MM.1S (cell line): ENCODE measurements at regions not wholly inside any gene's neighbourhood (a gene's known extent, or its start where the extent isn't known, plus 50 kb on each side); places are given as distances from the start of the nearest gene placed in this dataset.

Source experiments
- DNase-seq: peaks from one replicate; pipeline ENCODE4 v3.0.0-alpha.2; 2015
- H2AFZ ChIP-seq: fragments of 300-600 bp; sonication (generic); 2 replicates; pipeline ENCODE4 v1.6.0; 2016; ENCODE audit warnings: antibody characterized with exemption, low read length
- H3F3A ChIP-seq: fragments of 300-600 bp; sonication (generic); 2 replicates; pipeline ENCODE4 v1.6.1; 2016; ENCODE audit warnings: mild to moderate bottlenecking, antibody characterized with exemption, low read length, moderate library complexity, mixed read lengths; ENCODE audit not compliant: insufficient read depth
- H3K27ac ChIP-seq: fragments of 300-600 bp; sonication (generic); 2 replicates; pipeline ENCODE4 v1.5.1; 2016; ENCODE audit warnings: mild to moderate bottlenecking, low read length
- H3K27me3 ChIP-seq: fragments of 300-600 bp; sonication (generic); replicated peaks from 2 replicates; pipeline ENCODE4 v1.6.0; 2016; ENCODE audit warnings: low read length; ENCODE audit not compliant: insufficient read depth
- H3K36me3 ChIP-seq: fragments of 300-600 bp; sonication (generic); replicated peaks from 2 replicates; pipeline ENCODE4 v1.6.1; 2016; ENCODE audit warnings: mild to moderate bottlenecking, low read length, mixed read lengths; ENCODE audit not compliant: insufficient read depth
- H3K4me1 ChIP-seq: fragments of 300-600 bp; sonication (generic); 2 replicates; pipeline ENCODE4 v1.6.1; 2016; ENCODE audit warnings: low read length, mixed read lengths
- H3K4me2 ChIP-seq: fragments of 300-600 bp; sonication (generic); 2 replicates; pipeline ENCODE4 v1.6.0; 2016; ENCODE audit warnings: low read depth, low read length
- H3K4me3 ChIP-seq: fragments of 300-600 bp; sonication (generic); 2 replicates; pipeline ENCODE4 v1.5.1; 2016; ENCODE audit warnings: low read length, mixed read lengths
- H3K79me2 ChIP-seq: fragments of 300-600 bp; sonication (generic); 2 replicates; pipeline ENCODE4 v1.6.1; 2016; ENCODE audit warnings: mixed run types, low read length, mixed read lengths
- H3K9ac ChIP-seq: fragments of 300-600 bp; sonication (generic); 2 replicates; pipeline ENCODE4 v1.6.1; 2016; ENCODE audit warnings: low read length, mixed read lengths
- H3K9me2 ChIP-seq: fragments of 300-600 bp; sonication (generic); replicated peaks from 2 replicates; pipeline ENCODE4 v1.6.1; 2016; ENCODE audit warnings: mild to moderate bottlenecking, low read length, mixed read lengths; ENCODE audit not compliant: insufficient read depth
- H3K9me3 ChIP-seq: fragments of 300-600 bp; sonication (generic); replicated peaks from 2 replicates; pipeline ENCODE4 v1.6.1; 2016; ENCODE audit warnings: mild to moderate bottlenecking, low read length, mixed read lengths; ENCODE audit not compliant: insufficient read depth
- H4K20me1 ChIP-seq: fragments of 300-600 bp; sonication (generic); 2 replicates; pipeline ENCODE4 v1.6.1; 2016; ENCODE audit warnings: mild to moderate bottlenecking, low read length, moderate library complexity, mixed read lengths; ENCODE audit not compliant: insufficient read depth
- EZH2 ChIP-seq: fragments of 300-600 bp; sonication (generic); optimal IDR thresholded peaks from 2 replicates; pipeline ENCODE3; 2017; ENCODE audit warnings: low read depth, mild to moderate bottlenecking, antibody characterized with exemption, low read length, mixed read lengths
- EZH2phosphoT487 ChIP-seq: fragments of 300-600 bp; sonication (generic); IDR thresholded peaks from 2 replicates; pipeline ENCODE4 v1.6.1; 2018; ENCODE audit warnings: antibody characterized with exemption, low read length
- TF ChIP-seq, protein P1 (sequence below): fragments of 300-600 bp; sonication (generic); IDR thresholded peaks from 2 replicates; pipeline ENCODE4 v1.5.1; 2016; ENCODE audit warnings: antibody characterized with exemption, low read length, mixed read lengths

DNA sequence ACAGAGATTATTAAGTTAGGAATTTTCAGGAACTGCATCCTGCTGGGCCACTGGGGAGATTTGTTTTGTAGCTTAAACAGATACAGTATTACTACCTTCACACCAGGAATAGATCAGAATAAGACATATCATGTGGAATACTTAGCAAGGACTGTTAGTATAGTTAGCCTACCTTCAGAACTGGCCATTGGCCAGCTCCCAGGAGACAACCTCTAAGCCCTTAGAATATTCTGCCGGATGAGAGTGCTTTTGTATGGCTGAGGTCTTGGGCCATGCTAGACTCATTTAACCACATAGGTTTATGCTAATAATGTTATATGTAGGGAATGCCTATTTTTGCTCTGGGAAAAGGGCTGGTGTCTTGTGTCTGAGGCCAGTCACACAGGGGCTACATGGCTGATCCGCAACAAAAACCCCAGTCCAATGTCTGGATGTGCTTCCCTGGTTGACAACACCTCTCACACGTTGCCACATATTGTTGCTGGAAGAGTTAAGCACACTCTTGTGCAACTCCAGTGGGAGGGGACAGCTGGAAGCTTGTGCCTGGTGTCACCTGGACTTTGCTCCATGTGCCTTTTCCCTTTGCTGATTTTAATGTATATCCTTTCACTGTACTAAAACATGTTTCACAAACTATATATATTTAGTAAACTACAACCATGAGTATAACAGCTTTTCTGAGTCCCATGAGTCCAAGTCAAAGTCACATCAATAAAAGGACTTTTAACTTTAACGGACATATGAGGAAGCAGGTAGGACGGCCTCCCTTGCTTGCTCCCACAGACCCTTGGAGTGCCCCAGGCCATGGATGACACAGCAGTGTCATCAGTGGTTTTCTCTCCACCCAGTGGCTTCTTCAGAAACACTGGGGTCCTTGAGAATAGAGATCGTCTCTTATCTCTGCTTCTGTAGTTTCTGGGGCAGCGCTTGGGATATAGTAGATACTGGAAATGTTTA is 118.0 kb upstream of the C3orf80 start:
- DNase-seq: no peak
- H3K27ac ChIP-seq: no peak overlapping the region
- H3F3A ChIP-seq: no peaks in the 10 kb centered on the region
- no peaks in the 10 kb centered on the region for H3K79me2 ChIP-seq
- H3K4me3 ChIP-seq: no peak overlapping the region
- H3K4me1 ChIP-seq: no peaks in the 10 kb centered on the region
- H2AFZ ChIP-seq: no peak overlapping the region
- no peaks in the 10 kb centered on the region for H3K9me2 ChIP-seq
- H3K4me2 ChIP-seq: no peak overlapping the region
- no peak overlapping the region for H3K9ac ChIP-seq
- H3K36me3 ChIP-seq: no peaks in the 10 kb centered on the region
- no peaks in the 10 kb centered on the region for H3K9me3 ChIP-seq
- TF ChIP-seq EZH2 (no peak), EZH2phosphoT487 (no peak)
- H4K20me1 ChIP-seq: no peaks in the 10 kb centered on the region
- no peaks in the 10 kb centered on the region for H3K27me3 ChIP-seq

DNA sequence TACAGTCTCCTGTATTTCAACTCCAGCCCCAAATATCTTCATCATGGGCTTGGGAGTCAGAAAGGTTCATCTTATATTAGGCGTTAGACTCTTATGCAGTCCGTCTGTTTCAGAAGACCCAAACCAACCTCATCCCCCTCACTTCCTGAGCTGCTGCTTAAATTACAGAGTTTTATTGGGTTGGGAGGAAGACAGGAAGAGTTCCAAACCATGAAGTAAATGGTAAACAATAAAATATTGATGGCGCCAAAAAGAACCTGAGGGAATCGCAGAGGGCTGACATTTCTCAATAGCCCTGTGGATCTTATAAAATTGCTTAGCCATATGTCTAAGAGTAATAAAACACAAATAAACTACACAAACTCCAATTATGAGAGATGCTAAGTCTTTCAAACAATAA is 116.9 kb upstream of the C3orf80 start:
- Histone ChIP-seq H3K36me3 (no peaks in the 10 kb centered on the region), H3K9me3 (no peaks in the 10 kb centered on the region), H3K27me3 (no peaks in the 10 kb centered on the region), H3K27ac (no peak overlapping the region), H4K20me1 (no peaks in the 10 kb centered on the region), H3K9ac (no peak overlapping the region), H3K79me2 (no peaks in the 10 kb centered on the region), H3K4me1 (no peaks in the 10 kb centered on the region), H3K4me3 (no peak overlapping the region), H3K4me2 (no peak overlapping the region), H3K9me2 (no peaks in the 10 kb centered on the region), H3F3A (no peaks in the 10 kb centered on the region), H2AFZ (no peak overlapping the region)
- TF ChIP-seq, protein P1, sequence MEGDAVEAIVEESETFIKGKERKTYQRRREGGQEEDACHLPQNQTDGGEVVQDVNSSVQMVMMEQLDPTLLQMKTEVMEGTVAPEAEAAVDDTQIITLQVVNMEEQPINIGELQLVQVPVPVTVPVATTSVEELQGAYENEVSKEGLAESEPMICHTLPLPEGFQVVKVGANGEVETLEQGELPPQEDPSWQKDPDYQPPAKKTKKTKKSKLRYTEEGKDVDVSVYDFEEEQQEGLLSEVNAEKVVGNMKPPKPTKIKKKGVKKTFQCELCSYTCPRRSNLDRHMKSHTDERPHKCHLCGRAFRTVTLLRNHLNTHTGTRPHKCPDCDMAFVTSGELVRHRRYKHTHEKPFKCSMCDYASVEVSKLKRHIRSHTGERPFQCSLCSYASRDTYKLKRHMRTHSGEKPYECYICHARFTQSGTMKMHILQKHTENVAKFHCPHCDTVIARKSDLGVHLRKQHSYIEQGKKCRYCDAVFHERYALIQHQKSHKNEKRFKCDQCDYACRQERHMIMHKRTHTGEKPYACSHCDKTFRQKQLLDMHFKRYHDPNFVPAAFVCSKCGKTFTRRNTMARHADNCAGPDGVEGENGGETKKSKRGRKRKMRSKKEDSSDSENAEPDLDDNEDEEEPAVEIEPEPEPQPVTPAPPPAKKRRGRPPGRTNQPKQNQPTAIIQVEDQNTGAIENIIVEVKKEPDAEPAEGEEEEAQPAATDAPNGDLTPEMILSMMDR: no peak
- TF ChIP-seq EZH2phosphoT487: no peak
- no peak for TF ChIP-seq EZH2
- DNase-seq: no peak

DNA sequence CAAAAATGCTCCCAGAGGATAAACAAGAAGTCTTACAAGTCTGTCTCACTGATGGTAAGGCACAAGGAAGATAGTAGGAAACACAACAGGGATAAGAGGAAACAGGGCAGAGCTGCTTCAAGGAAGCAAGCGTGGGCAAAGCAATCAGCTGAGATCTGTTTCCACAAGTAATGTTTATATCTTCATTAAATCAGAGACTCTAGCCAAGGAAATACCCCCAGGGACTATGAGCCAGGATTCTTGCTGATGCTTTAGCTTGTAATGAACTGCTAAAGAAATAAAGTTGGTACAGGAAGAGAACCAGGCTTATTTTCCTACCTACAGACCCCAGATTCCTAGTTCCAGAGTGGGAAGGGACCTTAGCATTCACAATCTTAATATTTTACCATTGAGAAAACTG is 112.7 kb upstream of the C3orf80 start:
- Histone ChIP-seq H3K27me3 (no peaks in the 10 kb centered on the region), H3K27ac (no peak overlapping the region), H3K4me2 (no peak overlapping the region), H3K9ac (no peak overlapping the region), H3K9me2 (no peaks in the 10 kb centered on the region), H3K4me3 (no peak overlapping the region), H3K79me2 (no peaks in the 10 kb centered on the region), H3K36me3 (no peaks in the 10 kb centered on the region), H3F3A (no peaks in the 10 kb centered on the region), H3K4me1 (no peaks in the 10 kb centered on the region), H4K20me1 (no peaks in the 10 kb centered on the region), H3K9me3 (no peaks in the 10 kb centered on the region), H2AFZ (no peak overlapping the region)
- TF ChIP-seq, protein P1: no peak
- TF ChIP-seq EZH2 (no peak), EZH2phosphoT487 (no peak)
- DNase-seq: no peak

DNA sequence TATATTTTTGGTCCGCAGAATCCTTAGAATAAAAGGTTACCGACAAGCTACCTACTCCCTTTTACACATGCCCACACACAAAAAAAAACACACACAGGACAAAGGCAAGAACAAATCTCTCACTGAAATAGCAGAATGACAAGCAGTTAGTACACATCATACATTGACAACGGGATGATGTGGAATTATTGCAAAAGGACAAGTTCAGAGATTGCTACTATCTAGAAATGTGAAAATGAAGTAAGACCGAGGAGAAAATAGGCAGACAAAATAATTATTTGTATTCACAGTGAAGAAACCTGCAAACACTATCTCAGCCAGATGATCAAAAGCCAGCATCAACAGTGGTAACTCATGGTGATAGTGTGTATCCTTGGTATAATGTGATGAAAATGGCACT is 112.2 kb upstream of the C3orf80 start:
- Histone ChIP-seq H3K4me1 (no peaks in the 10 kb centered on the region), H4K20me1 (no peaks in the 10 kb centered on the region), H3K27ac (no peak overlapping the region), H3K36me3 (no peaks in the 10 kb centered on the region), H2AFZ (no peak overlapping the region), H3K9ac (no peak overlapping the region), H3K9me2 (no peaks in the 10 kb centered on the region), H3K27me3 (no peaks in the 10 kb centered on the region), H3K4me2 (no peak overlapping the region), H3K9me3 (no peaks in the 10 kb centered on the region), H3K79me2 (no peaks in the 10 kb centered on the region), H3K4me3 (no peak overlapping the region), H3F3A (no peaks in the 10 kb centered on the region)
- TF ChIP-seq EZH2phosphoT487 (no peak), EZH2 (no peak)
- TF ChIP-seq, protein P1: no peak
- DNase-seq: no peak
